ENCODE measurements at regions not wholly inside any gene's neighbourhood (a gene's known extent, or its start where the extent isn't known, plus 50 kb on each side); places are given as distances from the start of the nearest gene placed in this dataset.
"Not testable (repeated sequence)": the region's sequence is repeated elsewhere in the genome, so short reads cannot be mapped to it uniquely, and the experiment has no call there.

GRCh38 chr2:77862120-77862519 lies 339.9 kb upstream of the LRRTM4 start:
- no peaks in the 10 kb centered on the region for H3K36me3 Mint-ChIP-seq (ENCODE audit: unreplicated experiment)
- TF ChIP-seq, protein P1, sequence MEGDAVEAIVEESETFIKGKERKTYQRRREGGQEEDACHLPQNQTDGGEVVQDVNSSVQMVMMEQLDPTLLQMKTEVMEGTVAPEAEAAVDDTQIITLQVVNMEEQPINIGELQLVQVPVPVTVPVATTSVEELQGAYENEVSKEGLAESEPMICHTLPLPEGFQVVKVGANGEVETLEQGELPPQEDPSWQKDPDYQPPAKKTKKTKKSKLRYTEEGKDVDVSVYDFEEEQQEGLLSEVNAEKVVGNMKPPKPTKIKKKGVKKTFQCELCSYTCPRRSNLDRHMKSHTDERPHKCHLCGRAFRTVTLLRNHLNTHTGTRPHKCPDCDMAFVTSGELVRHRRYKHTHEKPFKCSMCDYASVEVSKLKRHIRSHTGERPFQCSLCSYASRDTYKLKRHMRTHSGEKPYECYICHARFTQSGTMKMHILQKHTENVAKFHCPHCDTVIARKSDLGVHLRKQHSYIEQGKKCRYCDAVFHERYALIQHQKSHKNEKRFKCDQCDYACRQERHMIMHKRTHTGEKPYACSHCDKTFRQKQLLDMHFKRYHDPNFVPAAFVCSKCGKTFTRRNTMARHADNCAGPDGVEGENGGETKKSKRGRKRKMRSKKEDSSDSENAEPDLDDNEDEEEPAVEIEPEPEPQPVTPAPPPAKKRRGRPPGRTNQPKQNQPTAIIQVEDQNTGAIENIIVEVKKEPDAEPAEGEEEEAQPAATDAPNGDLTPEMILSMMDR (IDR thresholded peaks at IDR 0.05; ENCODE audit: partially characterized antibody, unreplicated experiment): no peak
- no peaks in the 10 kb centered on the region for H3K4me1 Mint-ChIP-seq (ENCODE audit: low read depth, unreplicated experiment)
- DNase-seq: no peak
- no peaks in the 10 kb centered on the region for H3K9me3 Mint-ChIP-seq (ENCODE audit: unreplicated experiment)
- no peaks in the 10 kb centered on the region for H3K27me3 Mint-ChIP-seq (ENCODE audit: unreplicated experiment)
- H3K27ac Mint-ChIP-seq (ENCODE audit: unreplicated experiment): no peak overlapping the region
- H3K4me3 Mint-ChIP-seq (ENCODE audit: unreplicated experiment): no peak overlapping the region

DNA sequence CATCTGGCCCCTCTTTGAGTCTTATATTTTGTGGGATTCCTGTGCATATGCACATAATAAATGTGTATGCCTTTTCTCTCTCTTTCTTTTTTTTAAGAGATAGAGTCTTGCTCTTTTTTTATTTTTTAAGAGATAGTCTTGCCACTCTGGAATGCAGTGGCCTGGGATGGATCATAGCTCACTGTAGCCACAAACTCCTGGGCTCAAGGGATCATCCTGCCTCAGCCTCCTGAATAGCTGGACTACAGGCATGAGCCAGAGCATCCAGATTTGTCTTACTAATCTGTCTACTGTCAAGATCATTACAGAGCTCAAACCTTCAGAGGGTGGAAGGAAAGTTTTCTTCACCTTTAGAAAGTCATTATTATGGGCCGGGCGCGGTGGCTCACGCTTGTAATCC lies 342.2 kb upstream of the LRRTM4 start:
- Mint-ChIP-seq H3K36me3 (ENCODE audit: unreplicated experiment) (no peaks in the 10 kb centered on the region), H3K9me3 (ENCODE audit: unreplicated experiment) (no peaks in the 10 kb centered on the region), H3K4me3 (ENCODE audit: unreplicated experiment) (no peak overlapping the region), H3K27me3 (ENCODE audit: unreplicated experiment) (no peaks in the 10 kb centered on the region), H3K27ac (ENCODE audit: unreplicated experiment) (no peak overlapping the region), H3K4me1 (ENCODE audit: low read depth, unreplicated experiment) (no peaks in the 10 kb centered on the region)
- DNase-seq: no peak
- TF ChIP-seq, protein P1 (IDR thresholded peaks at IDR 0.05; ENCODE audit: partially characterized antibody, unreplicated experiment): no peak

- no peak for DNase-seq
- Mint-ChIP-seq H3K27ac (ENCODE audit: unreplicated experiment) (no peak overlapping the region), H3K36me3 (ENCODE audit: unreplicated experiment) (no peaks in the 10 kb centered on the region), H3K27me3 (ENCODE audit: unreplicated experiment) (no peaks in the 10 kb centered on the region), H3K4me1 (ENCODE audit: low read depth, unreplicated experiment) (no peaks in the 10 kb centered on the region), H3K4me3 (ENCODE audit: unreplicated experiment) (no peak overlapping the region), H3K9me3 (ENCODE audit: unreplicated experiment) (no peaks in the 10 kb centered on the region)
- TF ChIP-seq, protein P1 (IDR thresholded peaks at IDR 0.05; ENCODE audit: partially characterized antibody, unreplicated experiment): no peak
These were observed 344.5 kb upstream of the LRRTM4 start for GRCh38 chr2:77866661-77867060.

DNA sequence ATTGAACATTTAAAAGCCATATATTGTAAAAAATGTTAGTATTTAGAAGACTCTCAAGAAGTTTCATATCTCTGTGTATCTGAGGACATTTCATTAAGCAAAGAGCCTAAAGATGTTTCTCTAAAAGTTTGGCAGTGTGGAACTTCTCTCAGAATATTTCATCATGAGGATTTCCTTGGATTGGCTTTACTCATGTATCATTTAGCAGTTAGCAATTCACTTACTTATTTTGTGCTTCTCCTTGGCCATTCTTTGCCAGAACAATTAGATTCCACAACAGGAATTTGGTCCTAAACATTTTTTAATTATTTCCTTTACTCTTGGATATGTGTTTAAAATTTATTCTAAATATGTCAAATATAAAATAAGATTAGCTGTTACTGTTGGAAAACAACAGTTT lies 345.0 kb upstream of the LRRTM4 start:
- DNase-seq: no peak
- TF ChIP-seq, protein P1 (IDR thresholded peaks at IDR 0.05; ENCODE audit: partially characterized antibody, unreplicated experiment): no peak
- no peak overlapping the region for H3K4me3 Mint-ChIP-seq (ENCODE audit: unreplicated experiment)
- no peaks in the 10 kb centered on the region for H3K4me1 Mint-ChIP-seq (ENCODE audit: low read depth, unreplicated experiment)
- no peak overlapping the region for H3K27ac Mint-ChIP-seq (ENCODE audit: unreplicated experiment)
- no peaks in the 10 kb centered on the region for H3K36me3 Mint-ChIP-seq (ENCODE audit: unreplicated experiment)
- no peaks in the 10 kb centered on the region for H3K27me3 Mint-ChIP-seq (ENCODE audit: unreplicated experiment)
- peaks cover 2% of the 10 kb centered on the region for H3K9me3 Mint-ChIP-seq (ENCODE audit: unreplicated experiment)

DNA sequence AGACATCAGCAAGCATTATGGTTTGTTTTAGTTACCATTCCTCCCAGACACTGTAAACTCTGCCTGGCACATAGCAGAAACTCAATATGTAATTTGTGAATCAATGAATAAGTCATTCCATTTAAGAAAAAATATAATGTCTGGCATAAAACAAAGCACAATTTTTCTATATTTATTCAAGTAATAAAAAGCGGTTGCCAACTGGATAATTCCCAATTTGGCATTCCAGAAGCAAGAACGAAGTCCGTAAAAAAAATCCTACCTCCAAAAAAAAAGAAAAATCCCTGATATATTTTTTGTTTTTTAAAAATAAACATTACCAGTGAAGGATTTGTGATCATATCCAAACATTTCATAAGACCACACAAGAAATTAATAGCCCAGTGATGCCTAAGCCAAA lies 351.3 kb upstream of the LRRTM4 start:
- TF ChIP-seq, protein P1 (IDR thresholded peaks at IDR 0.05; ENCODE audit: partially characterized antibody, unreplicated experiment): no peak
- H3K27me3 Mint-ChIP-seq (ENCODE audit: unreplicated experiment): no peaks in the 10 kb centered on the region
- no peak overlapping the region for H3K27ac Mint-ChIP-seq (ENCODE audit: unreplicated experiment)
- H3K4me3 Mint-ChIP-seq (ENCODE audit: unreplicated experiment): no peak overlapping the region
- no peak for DNase-seq
- H3K4me1 Mint-ChIP-seq (ENCODE audit: low read depth, unreplicated experiment): no peaks in the 10 kb centered on the region
- H3K36me3 Mint-ChIP-seq (ENCODE audit: unreplicated experiment): no peaks in the 10 kb centered on the region
- H3K9me3 Mint-ChIP-seq (ENCODE audit: unreplicated experiment): peaks cover 2% of the 10 kb centered on the region

GRCh38 chr2:77900211-77900610 lies 378.0 kb upstream of the LRRTM4 start:
- not testable (repeated sequence) for H3K4me3 Mint-ChIP-seq (ENCODE audit: unreplicated experiment); DNase-seq; H3K9me3 Mint-ChIP-seq (ENCODE audit: unreplicated experiment); H3K27me3 Mint-ChIP-seq (ENCODE audit: unreplicated experiment); H3K4me1 Mint-ChIP-seq (ENCODE audit: low read depth, unreplicated experiment); H3K36me3 Mint-ChIP-seq (ENCODE audit: unreplicated experiment); H3K27ac Mint-ChIP-seq (ENCODE audit: unreplicated experiment)
